RWPE2 (cell line): ENCODE measurements at regions not wholly inside any gene's neighbourhood (a gene's known extent, or its start where the extent isn't known, plus 50 kb on each side); places are given as distances from the start of the nearest gene placed in this dataset.
A peak's percentile ranks its signal among the peaks of the same experiment; 100 is the strongest.
"Not testable (repeated sequence)": the region's sequence is repeated elsewhere in the genome, so short reads cannot be mapped to it uniquely, and the experiment has no call there.

Experiments used
- ATAC-seq: fragments of 200-7000 bp; cut with Tn5 transposase; 3 replicates; pipeline ENCODE4 v1.9.1; 2021; ENCODE audit warnings: low read depth
- DNase-seq: peaks from one replicate; pipeline ENCODE4 v3.0.0-alpha.2; 2020; ENCODE audit warnings: low spot score
- H3K27ac ChIP-seq: fragments of 450-650 bp; 2 replicates; pipeline ENCODE4 v1.5.1; 2017; ENCODE audit warnings: mild to moderate bottlenecking; ENCODE audit not compliant: poor library complexity, severe bottlenecking
- H3K27me3 ChIP-seq: fragments of 250-450 bp; sonication (Bioruptor Pico); 2 replicates; pipeline ENCODE4 v1.5.1; 2021; ENCODE audit warnings: mild to moderate bottlenecking, moderate library complexity; ENCODE audit not compliant: insufficient read depth, poor library complexity, severe bottlenecking
- H3K36me3 ChIP-seq: fragments of 250-450 bp; sonication (Bioruptor Pico); 2 replicates; pipeline ENCODE4 v1.5.1; 2020; ENCODE audit warnings: low read depth, mild to moderate bottlenecking, moderate library complexity
- H3K4me1 ChIP-seq: fragments of 250-450 bp; sonication (Bioruptor Pico); 2 replicates; pipeline ENCODE4 v1.5.1; 2021; ENCODE audit warnings: mild to moderate bottlenecking, moderate library complexity; ENCODE audit not compliant: insufficient read depth, poor library complexity, severe bottlenecking
- H3K4me3 ChIP-seq: fragments of 250-450 bp; sonication (Bioruptor Pico); 2 replicates; pipeline ENCODE4 v1.5.1; 2021; ENCODE audit warnings: mild to moderate bottlenecking, moderate library complexity; ENCODE audit not compliant: severe bottlenecking
- H3K9me3 ChIP-seq: fragments of 250-450 bp; sonication (Bioruptor Pico); 2 replicates; pipeline ENCODE4 v1.5.1; 2021; ENCODE audit warnings: mild to moderate bottlenecking, moderate library complexity; ENCODE audit not compliant: severe bottlenecking
- CTCF ChIP-seq: fragments of 450-650 bp; IDR thresholded peaks from one replicate; pipeline ENCODE4 v1.5.1; 2017; ENCODE audit warnings: mild to moderate bottlenecking, moderate library complexity; ENCODE audit not compliant: poor library complexity, severe bottlenecking

GRCh38 chr13:61275251-61275650 lies 140.4 kb downstream of the PCDH20 start:
- Histone ChIP-seq H3K27ac (no peak overlapping the region), H3K27me3 (no peaks in the 10 kb centered on the region), H3K4me3 (no peak overlapping the region), H3K36me3 (no peaks in the 10 kb centered on the region), H3K4me1 (no peaks in the 10 kb centered on the region), H3K9me3 (no peaks in the 10 kb centered on the region)
- no peak for DNase-seq
- no peak for TF ChIP-seq CTCF
- no peak for ATAC-seq

- not testable (repeated sequence) for DNase-seq, H3K4me1 ChIP-seq, ATAC-seq, H3K9me3 ChIP-seq, H3K36me3 ChIP-seq, H3K27ac ChIP-seq, H3K27me3 ChIP-seq, H3K4me3 ChIP-seq
Measured at GRCh38 chr13:61266896-61267295, 148.8 kb downstream of the PCDH20 start.

- Histone ChIP-seq H3K4me1 (no peaks in the 10 kb centered on the region), H3K9me3 (no peaks in the 10 kb centered on the region), H3K27ac (no peak overlapping the region), H3K36me3 (no peaks in the 10 kb centered on the region), H3K4me3 (no peak overlapping the region), H3K27me3 (no peaks in the 10 kb centered on the region)
- DNase-seq, result no peak
- no peak for TF ChIP-seq CTCF
- ATAC-seq, result no peak
Measured at GRCh38 chr13:61261746-61262472, 153.7 kb downstream of the PCDH20 start.

GRCh38 chr13:61258185-61258584 lies 157.5 kb downstream of the PCDH20 start:
- H3K36me3 ChIP-seq, result no peaks in the 10 kb centered on the region
- no peaks in the 10 kb centered on the region for H3K9me3 ChIP-seq
- H3K4me1 ChIP-seq, result no peaks in the 10 kb centered on the region
- ATAC-seq, result no peak
- no peak overlapping the region for H3K4me3 ChIP-seq
- TF ChIP-seq CTCF, result no peak
- no peak overlapping the region for H3K27ac ChIP-seq
- DNase-seq, result no peak
- no peaks in the 10 kb centered on the region for H3K27me3 ChIP-seq

- no peak for DNase-seq
Measured at GRCh38 chr13:61255040-61255796, 160.4 kb downstream of the PCDH20 start.

More at GRCh38 chr13:61255040-61255796, 160.4 kb downstream of the PCDH20 start:
- no peaks in the 10 kb centered on the region for H3K9me3 ChIP-seq
- peak; percentile 48 for TF ChIP-seq CTCF
- no peak for ATAC-seq
- no peak overlapping the region for H3K27ac ChIP-seq
- no peaks in the 10 kb centered on the region for H3K4me1 ChIP-seq
- H3K27me3 ChIP-seq, result no peaks in the 10 kb centered on the region
- H3K36me3 ChIP-seq, result no peaks in the 10 kb centered on the region
- H3K4me3 ChIP-seq, result no peak overlapping the region
